HG02840 (cell line): ENCODE measurements at regions not wholly inside any gene's neighbourhood (a gene's known extent, or its start where the extent isn't known, plus 50 kb on each side); places are given as distances from the start of the nearest gene placed in this dataset.

ENCODE experiments used
- ATAC-seq: cut with Tn5 transposase; IDR thresholded peaks from one replicate; pipeline ENCODE4 v1.9.1; 2021; ENCODE audit warnings: mild to moderate bottlenecking, moderate library complexity, moderate number of reproducible peaks; ENCODE audit not compliant: unreplicated experiment, low FRiP score

DNA sequence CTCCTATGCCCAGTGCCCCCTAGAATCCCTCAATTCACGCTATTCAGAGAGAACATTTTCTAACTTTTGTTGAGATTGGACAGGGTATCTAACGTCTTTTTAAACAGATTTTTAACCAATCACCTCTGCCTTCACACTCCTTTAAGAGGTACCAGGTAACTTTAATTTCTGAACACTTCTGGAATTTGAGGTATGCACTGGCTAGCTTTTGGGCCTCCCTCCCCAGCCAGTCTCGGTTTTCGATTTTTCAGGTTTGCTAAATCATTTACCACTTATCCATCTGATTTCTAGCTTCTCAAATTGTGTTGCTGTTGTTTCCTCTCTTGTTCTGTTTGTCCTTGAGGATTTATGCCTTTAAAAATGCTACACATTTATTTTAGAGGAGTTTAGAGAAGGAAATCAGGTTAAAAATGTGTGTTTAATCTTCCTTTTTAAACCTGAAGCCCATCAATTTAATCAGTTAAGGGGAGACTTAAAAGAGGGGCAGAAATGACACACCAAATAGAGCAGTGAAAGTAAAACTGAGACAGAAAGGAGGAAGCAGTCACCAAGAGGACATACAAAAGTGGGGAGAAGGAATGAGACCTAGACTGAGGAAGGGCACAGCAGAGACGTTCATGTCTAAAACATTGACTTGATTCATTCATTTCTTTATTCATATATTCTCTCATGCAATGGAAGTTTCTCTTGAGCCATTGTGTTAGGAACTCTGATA, 139.6 kb upstream of the HTR2A start:
- peak; percentile 98 for ATAC-seq

DNA sequence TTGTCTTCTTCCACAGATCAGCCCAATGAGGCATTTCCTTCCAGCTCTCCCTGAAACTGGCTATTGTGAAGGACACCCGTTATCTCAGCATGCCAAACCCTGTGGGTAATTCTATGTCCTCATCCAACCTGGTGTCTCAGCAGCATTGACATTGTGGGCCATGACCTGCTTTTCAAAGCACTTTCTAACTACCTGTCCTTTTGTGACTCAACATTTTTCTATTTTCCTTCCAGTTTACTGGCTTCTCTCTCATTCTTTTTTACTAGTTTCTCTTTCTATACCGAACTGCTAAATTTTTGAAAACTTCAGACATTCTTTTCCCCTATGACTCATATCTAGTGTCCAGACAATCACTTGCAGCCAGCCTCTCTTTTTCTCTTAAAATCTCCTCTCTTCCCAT, 136.4 kb upstream of the HTR2A start:
- ATAC-seq, result no peak

DNA sequence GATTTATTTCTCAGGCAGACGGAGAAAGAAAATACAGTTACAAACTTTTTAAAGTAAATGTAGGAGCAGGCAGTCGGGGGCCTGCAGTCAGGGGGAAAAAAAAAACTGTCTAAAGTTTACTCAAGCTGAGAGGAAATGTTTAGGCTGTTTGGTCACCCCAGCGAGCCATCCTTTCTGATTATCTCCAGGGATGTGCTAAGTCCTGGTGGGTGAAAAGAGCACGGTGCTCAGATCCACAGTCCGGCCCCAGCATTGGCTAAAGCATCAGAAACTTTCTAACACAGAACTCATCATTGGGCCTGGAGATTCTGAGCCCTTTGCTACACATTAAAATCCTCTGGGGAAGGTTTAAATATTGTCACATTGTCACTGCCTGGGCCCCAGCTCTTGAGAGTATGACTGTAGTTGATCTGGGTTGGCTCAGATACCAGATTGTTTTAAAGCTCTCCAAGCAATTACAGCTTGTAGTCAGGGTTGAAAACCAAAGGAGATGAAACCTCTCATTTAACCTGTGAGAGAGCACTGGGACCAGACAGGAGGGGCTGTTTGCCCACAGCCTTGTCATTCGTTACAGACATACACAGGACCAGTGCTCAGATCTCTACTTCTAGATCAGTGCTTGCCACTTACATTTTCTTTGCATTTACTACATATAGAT, 131.1 kb upstream of the HTR2A start:
- no peak for ATAC-seq

DNA sequence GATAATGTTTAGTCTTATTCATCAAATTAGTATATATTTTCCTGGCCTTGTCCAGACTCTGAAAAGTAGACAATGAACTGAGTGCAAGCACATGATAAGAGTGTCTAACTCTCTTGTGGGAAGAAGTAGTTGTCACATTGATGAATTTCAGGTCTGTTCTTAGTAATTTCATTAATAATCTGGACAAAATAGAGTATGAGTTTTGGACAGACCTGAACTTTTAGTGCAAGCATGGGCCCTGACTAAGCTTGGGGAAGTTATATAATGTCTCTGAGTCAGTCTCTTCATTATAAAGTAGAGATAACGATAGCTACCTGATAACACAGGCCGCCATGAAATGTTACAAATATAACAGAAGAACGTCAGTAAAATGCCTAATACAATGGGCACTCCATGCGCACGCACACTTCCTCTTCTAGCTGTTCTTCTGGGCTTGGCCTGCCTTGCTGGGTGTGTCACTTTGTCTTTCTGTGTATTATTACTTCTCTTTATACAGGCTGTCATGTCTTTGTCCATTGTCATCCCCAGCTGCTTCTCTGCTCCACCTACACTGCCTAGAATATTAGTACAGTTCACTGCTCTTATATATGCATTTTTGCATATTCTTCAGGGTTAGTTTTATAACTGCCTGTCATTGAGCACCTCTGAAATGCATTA, 129.1 kb upstream of the HTR2A start:
- no peak for ATAC-seq

- no peak for ATAC-seq
Measured at GRCh38 chr13:47019977-47020376, 123.1 kb upstream of the HTR2A start.

- ATAC-seq, result no peak
Measured at GRCh38 chr13:47017476-47017875, 120.6 kb upstream of the HTR2A start.

DNA sequence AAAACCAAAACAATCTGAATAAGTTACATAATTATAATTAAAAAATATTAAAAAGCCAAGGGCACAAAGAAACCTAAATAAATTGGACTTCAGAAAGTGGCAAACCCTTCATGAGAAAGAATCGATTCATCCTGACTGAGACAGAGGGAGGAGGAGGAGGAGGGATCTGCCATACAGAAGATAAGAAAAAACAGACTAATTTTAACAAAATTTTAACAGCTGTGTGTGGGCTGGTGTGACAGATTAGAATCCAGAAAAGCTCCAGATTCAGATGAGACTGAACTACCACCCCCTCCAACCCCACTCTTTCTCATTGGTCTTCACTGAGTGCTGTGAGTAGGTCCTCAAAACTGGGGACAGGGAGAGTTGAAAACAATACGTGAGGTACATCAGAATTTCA, 111.5 kb upstream of the HTR2A start:
- no peak for ATAC-seq

- ATAC-seq, result no peak
Measured at GRCh38 chr13:47005756-47006414, 109.0 kb upstream of the HTR2A start.

- no peak for ATAC-seq
Measured at GRCh38 chr13:47004540-47004939, 107.7 kb upstream of the HTR2A start.

DNA sequence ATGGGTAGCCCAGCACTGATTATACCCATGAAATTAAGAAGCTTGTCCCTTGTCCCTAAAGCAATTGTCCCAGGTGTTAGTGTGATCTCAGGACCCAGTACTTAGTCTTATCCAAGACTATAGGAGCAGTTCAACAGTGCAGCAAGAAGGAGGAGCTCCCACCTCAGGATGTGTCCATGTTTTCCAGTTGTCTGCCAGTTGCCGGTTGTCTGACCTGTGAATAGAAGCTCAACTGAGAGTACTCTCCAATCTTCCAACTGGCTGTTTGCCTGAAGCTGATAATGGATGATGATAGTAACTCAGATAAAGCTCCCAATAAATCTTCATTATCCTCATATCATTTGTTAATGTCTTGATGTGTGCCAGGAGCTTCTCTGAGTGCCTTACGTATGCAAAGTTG, 107.2 kb upstream of the HTR2A start:
- ATAC-seq, result no peak

GRCh38 chr13:47000165-47000564, 103.3 kb upstream of the HTR2A start:
- ATAC-seq, result no peak

- ATAC-seq, result peak; percentile 26
Measured at GRCh38 chr13:46996316-46997030, 99.6 kb upstream of the HTR2A start.

- ATAC-seq, result peak; percentile 76
Measured at GRCh38 chr13:46995874-46996273, 99.0 kb upstream of the HTR2A start.

GRCh38 chr13:46994492-46994891, 97.6 kb upstream of the HTR2A start:
- no peak for ATAC-seq

DNA sequence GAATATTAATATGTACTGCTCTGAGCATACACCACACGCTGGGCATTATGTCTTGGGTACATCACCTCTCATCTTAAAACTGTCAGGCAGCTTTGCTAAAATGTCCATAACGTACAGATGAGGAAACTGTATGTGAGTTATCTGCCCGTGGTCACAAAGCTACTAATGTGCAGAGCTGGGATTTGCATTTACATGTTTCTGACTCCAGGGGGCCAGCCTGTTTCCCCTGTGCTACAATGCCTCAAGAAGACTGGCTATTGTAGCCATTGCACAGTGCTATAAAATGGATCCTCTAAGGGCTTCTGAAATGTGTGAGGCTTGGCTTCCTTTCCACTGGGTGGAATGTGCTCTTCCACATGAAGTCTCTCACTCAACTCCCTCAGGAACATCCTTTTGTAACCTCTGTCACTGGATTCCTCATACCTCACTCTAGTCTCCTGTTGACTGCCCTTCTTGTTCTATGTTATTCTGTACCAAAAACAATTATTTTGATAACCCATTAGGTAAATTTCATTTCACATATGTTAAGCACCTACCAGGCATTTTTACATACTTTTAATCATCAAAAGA, 95.6 kb upstream of the HTR2A start:
- no peak for ATAC-seq

- peak; percentile 73 for ATAC-seq
Measured at GRCh38 chr13:46983881-46984280, 87.0 kb upstream of the HTR2A start.

DNA sequence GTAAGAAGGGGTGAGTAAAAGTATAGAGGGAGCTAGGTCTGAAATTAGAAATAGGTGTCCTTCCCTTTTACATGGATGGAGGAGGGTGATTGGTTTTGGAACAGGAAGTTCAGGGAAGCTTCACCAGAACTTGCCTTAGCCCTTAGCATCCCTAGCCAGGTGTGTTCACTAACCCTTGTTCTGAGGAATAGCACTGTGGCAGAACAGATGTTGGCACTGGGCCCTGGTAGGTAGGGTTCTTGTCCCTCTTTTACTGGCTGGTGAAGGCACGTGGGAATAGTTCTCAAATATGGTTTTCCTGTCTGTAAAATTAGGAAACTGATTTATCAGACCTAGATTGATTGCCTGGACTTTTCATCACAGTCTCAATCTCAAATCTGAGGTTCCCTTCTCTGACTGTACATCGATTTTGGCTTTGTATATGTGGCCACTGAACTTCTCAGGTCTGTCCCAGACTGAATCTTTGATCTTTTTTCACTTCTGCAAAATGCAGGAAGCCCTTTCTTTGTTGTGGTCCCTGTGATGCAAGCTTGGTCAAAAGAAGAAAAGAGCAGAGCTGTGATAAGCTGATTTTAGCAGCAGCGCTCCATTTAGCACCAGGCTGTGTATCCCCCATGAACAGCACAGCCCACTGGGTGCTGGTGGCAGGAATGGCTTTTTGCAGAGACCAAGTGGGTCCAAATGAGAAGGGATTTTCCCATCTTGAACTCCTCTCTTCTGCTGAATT, 86.2 kb upstream of the HTR2A start:
- peak; percentile 94 for ATAC-seq

GRCh38 chr13:46975173-46975572, 78.3 kb upstream of the HTR2A start:
- ATAC-seq, result no peak

DNA sequence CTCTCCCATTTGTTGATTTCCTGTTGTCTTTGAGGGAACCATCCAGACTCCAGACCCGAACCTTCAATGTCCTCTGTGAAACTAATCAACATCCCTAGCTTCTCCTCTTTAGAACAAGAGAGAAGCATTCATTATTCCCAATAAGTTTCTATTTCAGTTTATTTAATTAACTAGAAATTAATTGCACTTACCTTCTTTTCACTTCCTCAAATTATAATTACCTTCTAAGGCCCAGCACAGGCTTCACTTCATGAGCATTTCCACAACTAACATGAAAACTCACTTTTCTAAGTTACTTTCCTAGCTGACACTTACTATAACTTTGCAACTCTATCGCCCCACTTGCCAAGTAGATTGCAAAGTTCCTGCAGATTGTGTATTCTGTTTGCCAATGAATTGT, 71.6 kb upstream of the HTR2A start:
- no peak for ATAC-seq
